ENCODE measurements at regions not wholly inside any gene's neighbourhood (a gene's known extent, or its start where the extent isn't known, plus 50 kb on each side); places are given as distances from the start of the nearest gene placed in this dataset.

GRCh38 chr11:114783805-114784204 lies 105.5 kb downstream of the NXPE2 start:
- no peak for TF ChIP-seq CTCF (IDR thresholded peaks at IDR 0.05)
- H3K27ac Mint-ChIP-seq (ENCODE audit: unreplicated experiment): no peak overlapping the region
- no peak for DNase-seq (ENCODE audit: low spot score)
- no peaks in the 10 kb centered on the region for H3K9me3 Mint-ChIP-seq (ENCODE audit: low read depth)
- H3K36me3 Mint-ChIP-seq (ENCODE audit: low read depth): no peaks in the 10 kb centered on the region
- H3K4me3 Mint-ChIP-seq (ENCODE audit: unreplicated experiment): no peak overlapping the region
- no peaks in the 10 kb centered on the region for H3K4me1 Mint-ChIP-seq (ENCODE audit: low read depth)
- peaks cover 36% of the 10 kb centered on the region for H3K27me3 Mint-ChIP-seq (ENCODE audit: low read depth)

GRCh38 chr11:114784216-114784615 lies 105.9 kb downstream of the NXPE2 start:
- Mint-ChIP-seq H3K36me3 (ENCODE audit: low read depth) (no peaks in the 10 kb centered on the region), H3K9me3 (ENCODE audit: low read depth) (no peaks in the 10 kb centered on the region), H3K27ac (ENCODE audit: unreplicated experiment) (no peak overlapping the region), H3K4me1 (ENCODE audit: low read depth) (no peaks in the 10 kb centered on the region), H3K27me3 (ENCODE audit: low read depth) (peaks cover 35% of the 10 kb centered on the region), H3K4me3 (ENCODE audit: unreplicated experiment) (no peak overlapping the region)
- no peak for TF ChIP-seq CTCF (IDR thresholded peaks at IDR 0.05)
- no peak for DNase-seq (ENCODE audit: low spot score)

GRCh38 chr11:114784891-114785290 lies 106.6 kb downstream of the NXPE2 start:
- no peak for TF ChIP-seq CTCF (IDR thresholded peaks at IDR 0.05)
- Mint-ChIP-seq H3K4me3 (ENCODE audit: unreplicated experiment) (no peak overlapping the region), H3K27me3 (ENCODE audit: low read depth) (peaks cover 33% of the 10 kb centered on the region), H3K27ac (ENCODE audit: unreplicated experiment) (no peak overlapping the region), H3K36me3 (ENCODE audit: low read depth) (no peaks in the 10 kb centered on the region), H3K4me1 (ENCODE audit: low read depth) (no peaks in the 10 kb centered on the region), H3K9me3 (ENCODE audit: low read depth) (peaks cover 3% of the 10 kb centered on the region)
- DNase-seq (ENCODE audit: low spot score): no peak

GRCh38 chr11:114785820-114786219 lies 107.5 kb downstream of the NXPE2 start:
- DNase-seq (ENCODE audit: low spot score): no peak
- Mint-ChIP-seq H3K36me3 (ENCODE audit: low read depth) (no peaks in the 10 kb centered on the region), H3K27me3 (ENCODE audit: low read depth) (peaks cover 29% of the 10 kb centered on the region), H3K27ac (ENCODE audit: unreplicated experiment) (no peak overlapping the region), H3K9me3 (ENCODE audit: low read depth) (peaks cover 3% of the 10 kb centered on the region), H3K4me1 (ENCODE audit: low read depth) (no peaks in the 10 kb centered on the region), H3K4me3 (ENCODE audit: unreplicated experiment) (no peak overlapping the region)
- no peak for TF ChIP-seq CTCF (IDR thresholded peaks at IDR 0.05)

GRCh38 chr11:114787126-114787525 lies 108.8 kb downstream of the NXPE2 start:
- Mint-ChIP-seq H3K4me3 (ENCODE audit: unreplicated experiment) (no peak overlapping the region), H3K27ac (ENCODE audit: unreplicated experiment) (no peak overlapping the region), H3K27me3 (ENCODE audit: low read depth) (peaks cover 28% of the 10 kb centered on the region), H3K36me3 (ENCODE audit: low read depth) (no peaks in the 10 kb centered on the region), H3K9me3 (ENCODE audit: low read depth) (peaks cover 3% of the 10 kb centered on the region), H3K4me1 (ENCODE audit: low read depth) (no peaks in the 10 kb centered on the region)
- TF ChIP-seq CTCF (IDR thresholded peaks at IDR 0.05): no peak
- no peak for DNase-seq (ENCODE audit: low spot score)
